ENCODE measurements at regions not wholly inside any gene's neighbourhood (a gene's known extent, or its start where the extent isn't known, plus 50 kb on each side); places are given as distances from the start of the nearest gene placed in this dataset.

DNA sequence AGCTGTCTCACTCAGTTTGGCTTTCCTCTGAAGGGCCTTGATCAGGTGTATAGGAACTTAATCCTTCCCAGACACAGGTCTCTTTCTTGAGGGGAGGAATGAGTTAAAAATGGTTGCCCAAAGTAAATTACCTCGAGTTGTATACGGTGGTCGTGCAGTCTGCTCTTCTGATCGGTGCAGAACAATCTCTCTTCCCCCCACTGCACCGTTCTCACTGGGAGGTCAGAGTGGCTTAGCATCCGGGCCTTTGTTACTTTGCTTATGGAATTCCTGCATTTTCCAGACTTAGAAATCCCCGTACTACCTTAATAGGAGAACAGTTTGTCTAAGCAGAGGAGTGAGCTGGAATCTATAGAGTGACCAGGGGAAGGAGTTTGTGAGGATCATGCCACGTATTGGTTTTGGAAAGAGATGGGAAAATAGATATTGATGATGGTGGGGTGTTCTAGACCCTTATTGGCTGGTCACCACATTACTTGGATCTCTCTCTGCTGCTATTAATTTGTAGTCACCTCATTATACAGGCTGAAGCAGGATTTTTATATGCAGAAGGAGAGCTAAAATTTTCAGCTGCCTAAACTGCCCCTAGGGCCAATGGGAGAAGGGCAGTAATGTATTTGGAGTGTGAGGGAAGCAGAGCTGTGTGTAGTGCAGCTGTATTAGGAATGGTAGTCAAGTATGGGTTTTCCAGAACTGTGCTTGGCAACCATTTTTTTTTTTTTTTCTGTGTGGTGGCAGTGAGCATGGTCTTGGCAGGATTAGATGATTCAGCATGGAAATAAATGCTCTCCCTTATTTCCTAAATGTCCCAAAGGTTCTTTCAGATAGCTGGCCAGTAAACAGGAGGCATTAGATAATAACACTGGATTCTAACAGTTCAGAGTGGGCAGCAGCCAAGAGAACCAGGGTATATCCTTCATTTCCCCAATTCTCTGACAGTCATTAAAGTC is 81.5 kb downstream of the NDUFS5 start:
- no peak for DNase-seq (ENCODE audit: low read depth)

DNA sequence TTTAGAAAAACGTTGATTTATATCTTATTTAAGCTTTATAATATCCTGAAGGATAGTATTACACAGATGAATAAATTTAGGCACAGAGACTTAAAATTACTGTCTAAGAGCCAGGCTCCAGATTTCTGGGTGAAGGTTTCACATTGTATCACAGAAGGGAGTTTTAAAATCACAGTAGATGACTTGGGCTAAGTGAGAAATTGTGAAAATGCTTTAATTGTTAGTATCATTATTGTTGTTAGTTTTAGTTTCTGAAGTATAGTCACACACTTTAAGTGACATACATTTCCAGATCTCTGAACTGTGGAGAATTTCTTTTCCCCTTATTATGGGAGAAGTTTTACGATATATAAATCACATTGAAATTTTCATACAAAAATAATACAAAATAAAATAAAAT is 83.5 kb downstream of the NDUFS5 start:
- no peak for DNase-seq (ENCODE audit: low read depth)

DNA sequence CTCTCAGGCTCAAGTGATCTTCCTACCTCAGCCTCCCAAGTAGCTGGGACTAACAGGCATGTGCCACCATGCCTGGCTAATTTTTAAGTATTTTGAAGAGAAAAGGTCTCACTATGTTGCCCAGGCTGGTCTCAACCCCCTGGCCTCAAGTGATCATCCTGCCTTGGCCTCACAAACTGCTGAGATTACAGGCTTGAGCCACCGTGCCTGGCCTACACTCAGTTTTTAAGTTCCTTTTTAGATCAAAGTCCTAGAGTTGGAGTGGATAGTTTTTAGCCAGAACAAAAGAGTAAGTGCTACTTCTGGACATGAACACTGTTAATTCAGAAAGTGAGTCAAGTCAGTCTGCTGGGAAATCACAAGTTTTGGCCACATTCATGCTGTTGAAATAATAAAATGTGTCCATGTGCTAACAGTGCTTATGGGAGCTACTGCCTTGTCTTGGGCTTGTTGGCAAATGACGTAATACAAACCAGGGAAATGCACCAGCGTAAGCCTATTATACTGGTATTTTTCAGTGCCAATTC is 84.2 kb downstream of the NDUFS5 start:
- peak; percentile 86 for DNase-seq (ENCODE audit: low read depth)

DNA sequence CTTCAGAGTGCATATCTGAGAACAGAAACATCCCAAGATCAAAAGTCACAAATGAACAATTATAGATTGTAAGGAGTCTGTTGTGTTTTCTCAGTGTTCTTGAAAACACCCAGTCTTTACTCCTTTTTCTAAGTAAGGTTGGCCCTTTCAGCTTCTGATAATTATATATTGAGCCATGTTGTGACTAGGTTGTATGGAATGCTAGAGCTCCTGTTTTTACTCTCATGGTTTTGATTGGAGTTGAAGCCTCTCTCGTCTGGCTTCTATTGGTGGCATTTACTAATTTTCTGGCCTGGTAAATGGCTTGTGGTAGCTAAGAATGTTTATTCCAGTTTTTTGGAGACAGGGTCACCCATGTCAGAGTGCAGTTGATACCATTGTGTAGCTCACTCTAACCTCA is 84.7 kb downstream of the NDUFS5 start:
- DNase-seq (ENCODE audit: low read depth) = no peak

DNA sequence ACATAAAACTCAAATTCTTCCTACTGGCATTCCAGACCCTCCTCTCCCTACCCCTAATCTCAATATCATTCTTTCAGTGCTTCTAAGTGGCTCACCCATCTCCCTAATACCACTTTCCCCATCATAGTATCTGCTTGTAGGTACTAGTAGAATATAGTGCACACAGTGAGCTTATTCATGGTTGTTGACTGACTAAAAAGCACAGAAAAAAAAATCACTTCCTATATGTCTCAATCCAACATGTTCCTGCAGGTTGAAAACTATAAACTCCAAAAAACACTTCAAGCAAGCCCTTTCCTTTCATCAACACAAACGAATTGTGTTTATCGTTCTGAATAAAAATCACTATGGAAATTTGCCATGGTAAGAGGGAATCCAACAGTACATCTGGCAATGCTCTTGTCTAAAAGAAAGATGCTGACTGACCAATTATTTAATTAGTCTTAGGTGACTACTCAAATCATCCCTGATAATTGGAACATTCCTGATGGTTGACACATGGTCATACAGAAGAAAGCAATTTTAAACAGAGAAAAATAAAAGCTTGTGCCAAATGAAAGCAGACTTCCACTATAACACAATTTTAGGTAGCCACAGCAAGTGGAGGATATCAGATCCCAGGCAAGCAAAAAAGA is 87.1 kb downstream of the NDUFS5 start:
- no peak for DNase-seq (ENCODE audit: low read depth)

DNA sequence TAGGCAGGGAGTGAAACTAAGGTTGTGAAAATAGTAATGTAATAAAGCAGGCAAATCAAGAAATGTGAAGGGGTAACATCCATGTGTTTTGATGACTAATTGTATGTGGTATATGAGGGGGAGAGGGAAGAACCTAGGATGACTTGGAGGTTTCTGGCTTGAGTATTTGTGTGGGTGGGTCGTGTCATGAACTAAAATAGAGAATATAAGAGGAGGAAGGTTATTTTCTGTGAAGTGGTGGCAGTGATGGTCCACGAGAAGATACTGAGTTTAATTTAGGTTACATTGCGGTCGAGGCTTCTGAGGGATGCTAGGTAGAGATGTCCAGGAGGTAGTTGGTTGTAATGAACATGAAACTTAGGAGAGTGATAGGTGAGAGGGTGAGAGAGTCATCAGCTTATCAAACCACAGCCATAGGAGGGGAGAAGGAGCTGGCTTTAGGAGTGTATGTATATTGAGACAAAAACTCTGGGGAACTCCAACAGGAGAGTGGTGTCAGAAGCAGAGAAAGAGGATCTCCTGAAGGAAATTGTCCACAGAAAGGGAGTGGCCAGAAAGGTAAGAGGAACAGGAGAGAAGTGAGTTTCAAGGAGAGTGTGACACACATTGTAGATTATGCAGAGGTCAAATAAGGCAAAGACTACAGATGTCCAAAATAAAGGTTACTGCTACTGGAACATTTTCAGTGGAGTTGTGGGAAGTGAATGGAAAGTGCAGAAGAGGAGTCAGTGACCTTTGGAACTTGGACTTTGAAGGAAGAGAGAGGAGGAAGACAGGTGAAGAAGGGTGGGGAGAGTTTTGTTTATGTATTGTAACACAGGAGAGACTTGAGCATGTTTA is 89.0 kb upstream of the MACF1 start:
- DNase-seq (ENCODE audit: low read depth) = no peak

DNA sequence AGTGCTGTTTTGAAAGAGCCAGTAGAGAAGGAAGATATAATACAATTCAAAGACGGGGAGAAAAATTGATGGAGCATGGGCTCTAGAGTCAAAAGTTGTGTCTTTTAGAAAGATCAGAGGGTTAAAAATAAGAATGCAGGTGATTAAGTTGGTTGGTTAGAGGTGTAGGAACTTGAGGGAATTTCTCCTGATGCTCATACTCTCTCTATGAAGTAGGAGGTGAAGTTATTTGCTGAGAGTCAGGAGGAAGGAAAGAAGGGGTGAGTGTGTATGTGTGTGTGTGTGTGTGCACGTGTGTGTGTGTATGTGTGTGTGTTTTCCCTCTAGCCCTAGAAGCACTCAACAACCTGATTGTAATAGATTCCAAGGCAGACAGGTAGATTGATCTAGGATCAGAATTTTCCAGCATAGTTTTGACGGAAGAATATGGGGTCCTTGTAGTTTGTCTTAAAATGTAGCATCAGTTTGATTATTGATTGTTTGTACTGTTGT is 88.3 kb upstream of the MACF1 start:
- no peak for DNase-seq (ENCODE audit: low read depth)

DNA sequence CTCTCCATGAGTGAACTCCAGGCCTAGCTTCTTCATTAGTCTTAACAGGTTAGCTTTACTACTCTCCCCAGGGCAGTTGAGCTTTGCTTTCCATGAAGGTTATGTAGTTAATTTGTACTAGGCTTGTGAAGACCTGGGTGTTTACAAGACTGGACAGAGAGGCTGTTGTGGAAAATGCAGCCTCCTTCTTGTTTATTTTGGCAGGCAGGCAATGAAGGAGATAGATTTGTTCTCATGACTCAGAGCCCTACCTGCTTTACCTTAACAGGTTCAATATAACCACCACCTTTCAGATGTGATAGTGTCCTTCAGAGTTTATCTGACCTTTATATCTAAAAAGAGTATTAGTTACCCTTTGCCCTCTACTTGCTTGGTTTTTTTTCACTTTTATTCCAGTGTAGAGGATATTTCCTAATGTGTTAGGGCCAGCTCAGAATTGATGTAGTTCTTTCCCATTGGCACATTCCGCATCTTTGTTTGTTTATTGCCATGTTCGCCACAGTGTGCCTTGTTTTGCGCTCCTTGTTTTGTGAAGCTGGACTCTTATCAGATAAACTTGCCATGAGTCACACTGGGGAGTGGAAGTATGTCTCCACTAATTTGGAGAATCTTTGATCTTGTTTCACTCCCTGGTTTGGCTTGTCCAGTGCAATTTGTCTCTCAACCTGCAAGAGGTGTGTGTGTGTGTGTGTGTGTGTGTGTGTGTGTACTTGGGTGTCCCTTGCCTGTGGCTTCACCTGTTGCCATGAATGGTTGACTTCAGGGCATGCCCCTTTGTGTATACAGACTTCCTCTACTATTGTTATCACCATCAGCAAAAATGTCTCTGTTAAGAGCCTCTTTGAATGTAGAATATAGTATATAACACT is 87.4 kb upstream of the MACF1 start:
- DNase-seq (ENCODE audit: low read depth) = no peak

DNA sequence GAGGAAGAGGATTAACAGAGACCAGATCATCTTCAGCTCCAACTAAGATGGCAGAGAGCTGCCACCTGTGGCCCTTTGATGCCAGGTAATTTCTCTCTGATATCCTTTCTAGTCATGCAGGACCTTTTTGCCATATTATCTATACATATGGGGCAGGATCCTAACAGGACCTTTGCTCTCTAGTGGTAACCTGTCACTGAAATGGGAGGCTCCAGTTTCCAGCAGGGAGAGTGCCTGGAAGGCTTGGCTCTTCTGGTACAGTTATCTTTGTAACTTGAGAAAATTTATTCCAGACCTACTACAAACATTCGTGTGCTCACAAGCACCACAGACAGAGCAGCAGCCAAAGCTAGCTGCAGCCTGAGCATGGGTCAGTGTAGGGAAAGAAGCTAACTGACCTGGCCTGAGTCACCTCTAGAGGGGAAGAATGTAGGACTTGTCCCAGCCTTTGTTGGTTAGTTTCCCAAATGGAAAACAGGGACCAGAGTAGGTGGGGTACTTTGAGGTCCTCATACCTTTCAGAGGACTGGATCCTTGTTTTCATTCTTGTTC is 86.5 kb upstream of the MACF1 start:
- DNase-seq (ENCODE audit: low read depth) = no peak

DNA sequence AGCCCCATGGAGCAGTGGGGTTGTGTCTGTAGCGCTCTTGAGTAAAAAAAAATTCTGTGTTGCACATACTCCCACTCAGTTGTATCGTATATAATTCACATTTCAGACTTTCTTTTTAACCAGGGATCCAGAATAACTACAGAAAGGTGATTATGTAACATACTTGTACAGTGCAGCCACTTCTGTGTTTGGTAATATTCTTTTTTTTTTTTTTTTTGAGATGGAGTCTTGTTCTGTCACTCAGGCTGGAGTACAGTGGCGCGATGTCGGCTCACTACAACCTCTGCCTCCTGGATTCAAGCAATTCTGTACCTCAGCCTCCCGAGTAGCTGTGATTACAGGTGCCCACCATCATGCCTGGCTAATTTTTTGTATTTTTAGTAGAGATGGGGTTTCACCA is 82.4 kb upstream of the MACF1 start:
- DNase-seq (ENCODE audit: low read depth) = no peak

DNA sequence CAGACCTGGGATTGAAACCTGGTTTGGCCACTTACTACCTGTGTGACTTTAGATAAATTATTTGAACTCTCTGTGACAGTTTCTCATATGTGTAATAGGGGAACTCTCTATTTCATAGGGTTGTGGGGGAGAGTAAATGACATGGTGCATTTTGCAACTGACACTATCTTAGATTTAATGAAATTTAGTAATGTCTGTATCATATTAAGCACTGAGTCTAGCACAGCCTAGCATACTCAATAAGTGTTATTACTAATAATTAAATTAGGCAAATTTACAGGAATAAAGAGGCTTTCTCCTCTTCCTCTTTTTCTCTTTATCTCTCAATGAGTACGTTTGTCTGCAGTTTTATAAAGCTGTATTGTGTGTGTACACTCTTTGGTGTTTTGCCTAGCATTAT is 80.2 kb upstream of the MACF1 start:
- no peak for DNase-seq (ENCODE audit: low read depth)

DNA sequence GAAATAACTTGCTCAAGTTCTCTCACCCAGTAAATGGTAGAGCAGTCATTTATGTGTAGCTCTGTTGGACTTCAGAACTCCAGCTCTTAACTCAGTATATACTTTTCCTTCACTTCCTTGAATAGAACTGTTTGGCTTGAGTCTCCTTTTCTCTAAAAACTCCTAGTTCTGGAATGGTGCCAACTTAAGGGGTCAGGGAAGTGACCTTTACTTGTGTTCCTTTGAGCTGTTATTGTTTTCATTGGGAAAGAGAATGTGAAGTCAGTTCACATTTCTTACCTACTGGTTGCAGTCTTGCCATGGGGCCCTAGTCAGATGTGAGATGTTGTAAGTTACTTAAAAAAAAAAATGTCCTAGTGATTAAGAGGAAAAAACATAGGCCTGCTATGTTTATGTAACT is 77.0 kb upstream of the MACF1 start:
- no peak for DNase-seq (ENCODE audit: low read depth)

DNA sequence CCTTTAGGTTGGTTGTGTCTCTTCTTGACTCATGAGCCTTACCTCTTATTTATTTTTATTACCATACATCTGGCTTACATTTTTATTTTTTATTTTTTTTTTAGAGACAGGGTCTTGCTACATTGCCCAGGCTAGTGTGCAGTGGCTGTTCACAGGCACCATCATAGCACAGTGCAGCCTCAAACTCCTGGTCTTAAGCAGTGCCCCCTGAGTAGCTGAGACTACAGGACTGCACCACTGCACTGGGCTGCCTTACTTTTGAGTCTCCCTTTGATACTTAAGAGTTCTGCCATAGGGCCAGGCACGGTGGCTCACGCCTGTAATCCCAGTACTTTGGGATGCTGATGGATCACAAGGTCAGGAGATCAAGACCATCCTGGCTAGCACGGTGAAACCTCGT is 76.4 kb upstream of the MACF1 start:
- DNase-seq (ENCODE audit: low read depth) = no peak

DNA sequence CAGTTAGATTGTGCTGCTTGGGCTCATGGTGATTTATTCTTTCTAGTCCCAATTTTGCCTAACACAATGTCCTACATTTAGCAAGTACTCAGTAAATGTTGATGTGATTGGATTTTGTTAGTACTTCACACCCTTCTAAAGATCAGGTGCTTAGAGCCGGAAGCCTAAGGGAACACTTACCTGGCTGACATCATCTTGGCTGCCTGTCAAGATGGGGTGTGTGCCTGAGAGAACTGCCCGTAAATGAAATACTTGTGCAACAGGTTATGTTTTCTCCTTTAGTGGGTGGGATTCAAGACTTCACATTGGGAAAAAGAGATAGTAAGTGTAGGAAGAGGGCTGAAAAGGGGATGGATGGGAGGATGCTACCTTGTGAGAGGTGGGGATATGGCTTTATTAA is 75.5 kb upstream of the MACF1 start:
- DNase-seq (ENCODE audit: low read depth) = no peak

DNA sequence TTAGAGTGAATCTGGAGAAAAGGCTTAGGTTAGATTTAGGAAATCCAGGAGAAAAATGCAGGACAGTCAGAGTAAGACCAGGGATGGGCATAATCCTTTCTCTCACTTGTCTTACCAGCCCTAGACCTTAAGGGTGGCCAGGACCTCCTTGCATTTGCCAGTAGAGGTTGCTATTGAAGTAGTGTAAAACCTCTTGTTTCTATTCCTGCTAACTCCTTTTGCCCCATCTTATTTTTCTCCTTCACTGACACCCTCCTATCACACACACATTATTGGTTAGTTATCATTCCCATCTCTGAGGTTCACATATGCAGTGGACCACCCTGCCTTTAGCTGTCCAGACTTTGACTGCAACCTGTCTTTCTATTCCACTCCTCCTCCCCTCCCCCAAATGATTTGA is 75.0 kb upstream of the MACF1 start:
- no peak for DNase-seq (ENCODE audit: low read depth)

DNA sequence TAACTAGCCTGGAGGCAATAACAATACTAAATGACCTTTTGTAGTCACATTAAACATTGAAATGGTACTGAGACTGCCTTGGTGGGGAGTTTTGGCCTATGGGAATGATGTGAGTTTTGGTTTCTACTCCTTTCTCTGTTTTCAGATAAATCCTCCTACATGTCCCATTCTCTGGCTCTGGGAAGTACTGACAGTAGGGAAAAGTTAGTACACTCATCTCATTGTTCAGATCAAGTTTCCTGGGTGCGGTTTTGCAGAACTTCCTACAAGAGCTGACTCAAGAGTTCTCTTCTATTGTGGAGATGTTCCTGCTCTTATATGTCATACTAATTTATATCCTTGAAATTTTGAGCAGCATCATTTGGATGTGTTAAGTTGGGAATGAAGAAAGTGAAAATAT is 74.2 kb upstream of the MACF1 start:
- DNase-seq (ENCODE audit: low read depth) = peak; percentile 48

DNA sequence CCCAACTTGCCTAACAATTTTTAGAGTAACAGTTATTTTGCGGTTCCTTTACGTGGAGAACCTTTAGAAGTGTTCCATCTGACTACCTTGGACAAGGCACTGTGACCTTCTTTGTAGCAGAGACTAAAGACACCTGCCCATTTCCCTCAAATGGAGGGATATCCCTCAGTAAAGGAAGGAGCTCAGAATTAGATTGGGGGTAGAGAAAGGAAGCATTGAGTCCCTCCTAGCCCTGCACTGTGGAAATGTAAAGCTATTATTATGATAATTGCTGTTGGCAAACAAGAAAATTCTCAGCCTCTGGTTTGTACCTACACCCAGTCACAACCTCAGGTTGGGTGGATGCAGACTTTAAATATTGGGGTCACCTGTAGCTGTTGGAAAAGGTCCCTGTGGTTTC is 72.6 kb upstream of the MACF1 start:
- DNase-seq (ENCODE audit: low read depth) = no peak

DNA sequence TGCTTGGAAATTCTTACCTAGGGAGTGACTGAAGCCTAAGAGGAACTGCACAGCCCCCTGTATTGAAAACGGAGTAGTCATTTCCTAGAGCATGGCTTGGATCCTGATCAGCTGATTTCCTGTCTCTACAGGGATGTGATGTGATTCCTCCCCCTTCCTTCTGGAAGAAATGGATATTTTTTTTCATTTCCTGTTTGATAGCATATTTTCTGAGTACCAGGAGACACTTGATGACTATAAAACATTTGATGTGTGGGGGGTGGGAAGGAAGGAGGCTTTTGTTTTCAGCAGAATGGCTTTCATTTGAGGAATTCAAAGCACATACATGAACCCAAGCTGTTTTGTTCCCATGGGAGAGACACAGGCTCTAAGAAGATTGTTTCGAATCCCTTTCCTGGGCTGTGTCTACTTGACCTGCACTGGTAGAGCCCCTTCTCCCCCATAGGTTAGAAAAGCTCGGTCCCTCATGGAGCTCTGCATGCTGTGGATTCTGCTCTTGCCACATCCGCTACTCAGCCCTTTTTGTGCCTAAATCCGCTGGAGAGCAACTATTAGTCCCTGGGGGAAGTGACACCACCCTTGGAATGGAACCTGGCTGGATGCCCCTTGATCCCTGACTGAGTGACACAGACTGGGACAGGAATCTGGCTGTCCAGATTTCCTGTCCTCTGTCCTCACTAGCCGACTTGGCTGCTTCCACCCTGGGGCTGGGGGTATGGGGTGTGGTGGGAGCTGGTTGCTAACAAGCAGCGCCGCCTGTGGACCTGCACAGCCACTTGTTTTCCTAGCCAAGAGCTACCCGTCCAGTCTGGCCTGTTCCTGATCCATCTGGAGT is 71.8 kb upstream of the MACF1 start:
- DNase-seq (ENCODE audit: low read depth) = no peak

DNA sequence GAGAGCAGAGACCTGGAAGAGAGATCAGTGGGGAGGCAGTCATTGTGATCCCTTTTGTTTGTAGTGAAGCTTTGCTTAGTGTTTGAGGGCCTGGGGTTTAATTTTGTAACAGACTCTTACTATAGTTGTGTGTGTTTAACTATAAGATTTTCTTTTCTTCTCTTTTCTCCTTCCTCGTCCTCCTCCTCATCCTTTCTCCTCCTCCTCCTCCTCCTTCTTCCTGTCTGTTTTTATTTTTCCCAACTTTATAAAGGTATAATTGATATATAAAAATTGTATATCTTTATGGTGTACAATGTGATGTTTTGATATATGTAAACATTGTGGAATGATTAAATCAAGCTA is 71.2 kb upstream of the MACF1 start:
- no peak for DNase-seq (ENCODE audit: low read depth)

DNA sequence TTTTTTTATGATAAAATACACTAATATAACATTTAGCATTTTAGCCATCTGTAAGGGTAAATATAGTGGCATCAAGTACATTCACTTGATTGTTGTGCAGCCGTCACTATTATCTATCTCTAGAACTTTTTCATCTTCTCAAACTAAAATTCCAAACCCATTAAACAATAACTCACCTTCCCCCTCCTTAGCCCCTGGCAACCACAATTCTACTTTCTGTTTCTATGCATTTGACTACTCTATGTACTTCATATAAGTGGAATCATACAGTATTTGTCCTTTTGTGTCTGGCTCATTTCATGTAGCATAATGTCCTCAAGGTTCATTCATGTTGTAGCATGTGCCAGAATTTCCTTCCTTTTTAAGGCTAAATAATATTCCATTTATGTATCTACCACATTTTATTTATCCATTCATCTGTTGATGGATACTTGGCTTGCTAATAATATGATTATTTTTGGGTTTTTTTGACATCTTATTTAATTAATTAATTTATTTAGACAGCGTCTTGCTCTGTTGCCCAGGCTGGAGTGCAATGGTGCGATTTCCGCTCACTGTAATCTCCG is 69.6 kb upstream of the MACF1 start:
- DNase-seq (ENCODE audit: low read depth) = no peak

Measured in GM04504 (cell line).